ENCODE measurements at regions not wholly inside any gene's neighbourhood (a gene's known extent, or its start where the extent isn't known, plus 50 kb on each side); places are given as distances from the start of the nearest gene placed in this dataset.

- no peak overlapping the region for H3K27ac Mint-ChIP-seq
- H3K36me3 Mint-ChIP-seq (ENCODE audit: low read depth): no peaks in the 10 kb centered on the region
- DNase-seq (ENCODE audit: low spot score): no peak
- H3K27me3 Mint-ChIP-seq (ENCODE audit: low read depth): no peaks in the 10 kb centered on the region
- no peaks in the 10 kb centered on the region for H3K4me1 Mint-ChIP-seq (ENCODE audit: low read depth)
- H3K4me3 Mint-ChIP-seq: no peak overlapping the region
- peaks cover 10% of the 10 kb centered on the region for H3K9me3 Mint-ChIP-seq
Measured at GRCh38 chr4:133711817-133712216, 489.8 kb downstream of the PABPC4L start.

GRCh38 chr4:133694416-133694815 lies 507.2 kb downstream of the PABPC4L start:
- no peaks in the 10 kb centered on the region for H3K27me3 Mint-ChIP-seq (ENCODE audit: low read depth)
- H3K36me3 Mint-ChIP-seq (ENCODE audit: low read depth): no peaks in the 10 kb centered on the region
- no peak overlapping the region for H3K27ac Mint-ChIP-seq

GRCh38 chr4:133683967-133684366 lies 517.6 kb downstream of the PABPC4L start:
- Mint-ChIP-seq H3K36me3 (ENCODE audit: low read depth) (no peaks in the 10 kb centered on the region), H3K9me3 (peaks cover 48% of the 10 kb centered on the region), H3K4me1 (ENCODE audit: low read depth) (no peaks in the 10 kb centered on the region)

More at GRCh38 chr4:133694416-133694815, 507.2 kb downstream of the PABPC4L start:
- H3K9me3 Mint-ChIP-seq: peaks cover 22% of the 10 kb centered on the region
- H3K4me3 Mint-ChIP-seq: no peak overlapping the region
- DNase-seq (ENCODE audit: low spot score): no peak
- no peaks in the 10 kb centered on the region for H3K4me1 Mint-ChIP-seq (ENCODE audit: low read depth)

GRCh38 chr4:133668061-133668851 lies 519.2 kb downstream of the PCDH10 start:
- no peak for DNase-seq (ENCODE audit: low spot score)
- Mint-ChIP-seq H3K9me3 (peaks cover 1% of the 10 kb centered on the region), H3K36me3 (ENCODE audit: low read depth) (no peaks in the 10 kb centered on the region), H3K4me1 (ENCODE audit: low read depth) (no peaks in the 10 kb centered on the region), H3K27me3 (ENCODE audit: low read depth) (no peaks in the 10 kb centered on the region), H3K27ac (no peak overlapping the region), H3K4me3 (no peak overlapping the region)

More at GRCh38 chr4:133683967-133684366, 517.6 kb downstream of the PABPC4L start:
- no peak overlapping the region for H3K4me3 Mint-ChIP-seq
- DNase-seq (ENCODE audit: low spot score): no peak
- H3K27me3 Mint-ChIP-seq (ENCODE audit: low read depth): no peaks in the 10 kb centered on the region
- H3K27ac Mint-ChIP-seq: no peak overlapping the region

GRCh38 chr4:133647206-133647605 lies 498.1 kb downstream of the PCDH10 start:
- DNase-seq (ENCODE audit: low spot score): no peak
- H3K36me3 Mint-ChIP-seq (ENCODE audit: low read depth): no peaks in the 10 kb centered on the region
- no peaks in the 10 kb centered on the region for H3K27me3 Mint-ChIP-seq (ENCODE audit: low read depth)
- H3K27ac Mint-ChIP-seq: no peak overlapping the region
- H3K4me1 Mint-ChIP-seq (ENCODE audit: low read depth): no peaks in the 10 kb centered on the region
- peaks cover 4% of the 10 kb centered on the region for H3K9me3 Mint-ChIP-seq
- no peak overlapping the region for H3K4me3 Mint-ChIP-seq

DNA sequence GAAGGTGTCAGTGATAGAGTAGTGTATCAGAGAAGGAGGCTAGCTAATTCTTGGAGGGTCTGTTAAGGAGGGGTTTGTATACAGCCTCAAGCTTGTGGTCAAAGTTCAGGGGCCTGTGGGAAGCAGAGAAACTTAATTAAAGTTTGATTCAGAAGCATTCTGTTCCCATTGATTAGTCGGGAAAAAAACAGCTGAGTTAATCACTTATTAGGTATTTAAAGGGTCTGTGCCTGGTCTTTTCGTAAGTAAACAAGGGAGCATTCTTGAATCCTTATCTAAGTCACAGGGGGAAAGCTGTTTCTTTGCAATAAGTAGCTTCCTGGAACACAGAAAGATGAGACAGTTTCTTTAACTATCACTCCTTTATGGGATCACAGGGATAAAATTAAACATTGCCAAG lies 492.1 kb downstream of the PCDH10 start:
- H3K9me3 Mint-ChIP-seq: peaks cover under 1% of the 10 kb centered on the region
- DNase-seq (ENCODE audit: low spot score): no peak
- H3K36me3 Mint-ChIP-seq (ENCODE audit: low read depth): no peaks in the 10 kb centered on the region
- H3K4me3 Mint-ChIP-seq: no peak overlapping the region
- no peak overlapping the region for H3K27ac Mint-ChIP-seq
- no peaks in the 10 kb centered on the region for H3K27me3 Mint-ChIP-seq (ENCODE audit: low read depth)
- H3K4me1 Mint-ChIP-seq (ENCODE audit: low read depth): no peaks in the 10 kb centered on the region

DNA sequence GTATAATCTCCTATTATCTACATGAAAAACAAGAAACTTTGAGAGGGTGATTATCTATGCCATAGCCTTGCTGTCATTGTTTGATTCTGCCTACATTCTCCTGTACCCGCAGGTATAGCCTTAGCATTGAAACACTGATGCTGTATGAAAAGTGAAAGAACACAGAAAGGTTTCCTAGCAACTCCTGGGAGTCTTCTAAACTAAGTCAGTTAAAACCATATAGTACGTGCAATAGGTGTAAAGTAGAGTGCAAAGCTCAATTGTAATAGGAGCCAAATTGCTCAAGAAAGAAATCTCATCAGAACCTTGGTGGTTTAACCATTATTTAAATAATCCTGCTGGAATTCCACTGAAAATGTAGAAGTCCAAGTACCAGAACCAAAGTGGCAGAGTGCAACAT lies 489.7 kb downstream of the PCDH10 start:
- Mint-ChIP-seq H3K4me1 (ENCODE audit: low read depth) (no peaks in the 10 kb centered on the region), H3K27ac (no peak overlapping the region), H3K9me3 (peaks cover 4% of the 10 kb centered on the region), H3K36me3 (ENCODE audit: low read depth) (no peaks in the 10 kb centered on the region), H3K4me3 (no peak overlapping the region), H3K27me3 (ENCODE audit: low read depth) (no peaks in the 10 kb centered on the region)
- no peak for DNase-seq (ENCODE audit: low spot score)

DNA sequence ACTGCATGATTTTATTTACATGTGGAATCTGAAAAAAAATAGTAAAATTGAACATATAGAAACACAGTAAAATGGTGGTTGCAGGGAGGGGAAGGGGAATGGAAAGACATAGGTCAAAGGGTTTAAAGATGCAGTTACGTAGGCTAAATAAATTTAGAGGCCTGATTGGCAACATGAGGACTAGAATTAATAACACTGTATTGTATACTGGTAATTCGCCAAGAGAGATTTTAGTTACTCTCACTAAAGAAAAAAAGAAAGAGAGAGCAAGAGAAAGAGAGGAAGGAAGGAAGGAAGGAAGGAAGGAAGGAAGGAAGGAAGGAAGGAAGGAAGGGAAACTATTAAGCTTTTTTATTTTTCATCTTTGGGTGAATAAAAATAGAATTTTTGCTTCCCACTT lies 488.1 kb downstream of the PCDH10 start:
- Mint-ChIP-seq H3K27ac (no peak overlapping the region), H3K4me1 (ENCODE audit: low read depth) (no peaks in the 10 kb centered on the region), H3K4me3 (no peak overlapping the region), H3K9me3 (peaks cover 4% of the 10 kb centered on the region), H3K36me3 (ENCODE audit: low read depth) (no peaks in the 10 kb centered on the region), H3K27me3 (ENCODE audit: low read depth) (no peaks in the 10 kb centered on the region)
- DNase-seq (ENCODE audit: low spot score): no peak

- Mint-ChIP-seq H3K27me3 (ENCODE audit: low read depth) (no peaks in the 10 kb centered on the region), H3K27ac (no peak overlapping the region), H3K4me1 (ENCODE audit: low read depth) (no peaks in the 10 kb centered on the region), H3K4me3 (no peak overlapping the region), H3K36me3 (ENCODE audit: low read depth) (no peaks in the 10 kb centered on the region), H3K9me3 (peaks cover 11% of the 10 kb centered on the region)
- no peak for DNase-seq (ENCODE audit: low spot score)
Measured at GRCh38 chr4:133624744-133625143, 475.6 kb downstream of the PCDH10 start.

DNA sequence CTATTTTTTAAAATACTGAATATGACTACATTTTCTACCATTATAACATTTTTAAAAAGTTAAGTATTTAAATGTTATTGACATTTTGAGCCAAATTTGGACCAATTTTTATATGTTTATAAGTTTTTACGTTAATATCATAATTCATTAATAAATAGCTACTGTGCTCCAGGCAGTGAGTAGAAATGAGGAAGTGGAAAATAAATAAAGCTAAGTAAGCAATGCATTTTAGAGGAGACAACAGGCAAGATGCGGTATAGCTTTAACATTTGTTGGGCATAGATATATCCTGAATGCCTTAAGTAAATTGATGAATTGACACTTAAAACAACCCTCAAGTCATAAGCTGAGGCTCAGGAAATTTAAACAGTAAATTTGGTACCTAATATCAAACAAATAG lies 474.8 kb downstream of the PCDH10 start:
- peaks cover 2% of the 10 kb centered on the region for H3K9me3 Mint-ChIP-seq
- H3K4me1 Mint-ChIP-seq (ENCODE audit: low read depth): no peaks in the 10 kb centered on the region
- H3K27me3 Mint-ChIP-seq (ENCODE audit: low read depth): no peaks in the 10 kb centered on the region
- no peak overlapping the region for H3K27ac Mint-ChIP-seq
- H3K4me3 Mint-ChIP-seq: no peak overlapping the region
- no peaks in the 10 kb centered on the region for H3K36me3 Mint-ChIP-seq (ENCODE audit: low read depth)
- DNase-seq (ENCODE audit: low spot score): no peak

- H3K9me3 Mint-ChIP-seq: no peaks in the 10 kb centered on the region
- no peak overlapping the region for H3K4me3 Mint-ChIP-seq
- DNase-seq (ENCODE audit: low spot score): no peak
- H3K27ac Mint-ChIP-seq: no peak overlapping the region
- no peaks in the 10 kb centered on the region for H3K4me1 Mint-ChIP-seq (ENCODE audit: low read depth)
- no peaks in the 10 kb centered on the region for H3K36me3 Mint-ChIP-seq (ENCODE audit: low read depth)
- H3K27me3 Mint-ChIP-seq (ENCODE audit: low read depth): no peaks in the 10 kb centered on the region
Measured at GRCh38 chr4:133621628-133622027, 472.5 kb downstream of the PCDH10 start.

- no peaks in the 10 kb centered on the region for H3K36me3 Mint-ChIP-seq (ENCODE audit: low read depth)
- no peaks in the 10 kb centered on the region for H3K4me1 Mint-ChIP-seq (ENCODE audit: low read depth)
- no peak overlapping the region for H3K27ac Mint-ChIP-seq
- DNase-seq (ENCODE audit: low spot score): no peak
- H3K4me3 Mint-ChIP-seq: no peak overlapping the region
- H3K27me3 Mint-ChIP-seq (ENCODE audit: low read depth): no peaks in the 10 kb centered on the region
- no peaks in the 10 kb centered on the region for H3K9me3 Mint-ChIP-seq
Measured at GRCh38 chr4:133620555-133620954, 471.5 kb downstream of the PCDH10 start.

GRCh38 chr4:133618963-133619362 lies 469.9 kb downstream of the PCDH10 start:
- Mint-ChIP-seq H3K9me3 (no peaks in the 10 kb centered on the region), H3K27me3 (ENCODE audit: low read depth) (no peaks in the 10 kb centered on the region), H3K27ac (no peak overlapping the region), H3K4me3 (no peak overlapping the region), H3K36me3 (ENCODE audit: low read depth) (no peaks in the 10 kb centered on the region), H3K4me1 (ENCODE audit: low read depth) (no peaks in the 10 kb centered on the region)
- no peak for DNase-seq (ENCODE audit: low spot score)

DNA sequence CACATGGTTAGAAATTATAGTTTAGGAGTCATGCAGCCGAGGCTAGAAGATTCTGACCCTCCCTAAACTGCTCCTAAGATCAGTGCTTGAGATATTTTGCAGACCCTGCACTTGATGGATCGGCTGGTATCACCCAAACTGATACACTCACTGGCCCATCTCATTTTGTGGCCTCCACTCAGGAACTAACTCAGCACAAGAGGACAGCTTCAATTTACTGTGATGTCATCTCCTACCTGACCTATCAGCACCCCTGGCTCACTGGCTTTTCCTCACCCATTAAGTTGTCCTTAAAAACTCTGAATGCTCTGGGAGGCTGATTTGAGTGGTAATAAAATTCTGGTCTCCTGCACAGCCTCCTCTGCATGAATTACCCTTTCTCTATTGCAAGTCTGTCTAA lies 450.9 kb downstream of the PCDH10 start:
- no peaks in the 10 kb centered on the region for H3K9me3 Mint-ChIP-seq
- no peaks in the 10 kb centered on the region for H3K4me1 Mint-ChIP-seq (ENCODE audit: low read depth)
- no peak for DNase-seq (ENCODE audit: low spot score)
- H3K36me3 Mint-ChIP-seq (ENCODE audit: low read depth): no peaks in the 10 kb centered on the region
- no peak overlapping the region for H3K4me3 Mint-ChIP-seq
- no peak overlapping the region for H3K27ac Mint-ChIP-seq
- H3K27me3 Mint-ChIP-seq (ENCODE audit: low read depth): no peaks in the 10 kb centered on the region

DNA sequence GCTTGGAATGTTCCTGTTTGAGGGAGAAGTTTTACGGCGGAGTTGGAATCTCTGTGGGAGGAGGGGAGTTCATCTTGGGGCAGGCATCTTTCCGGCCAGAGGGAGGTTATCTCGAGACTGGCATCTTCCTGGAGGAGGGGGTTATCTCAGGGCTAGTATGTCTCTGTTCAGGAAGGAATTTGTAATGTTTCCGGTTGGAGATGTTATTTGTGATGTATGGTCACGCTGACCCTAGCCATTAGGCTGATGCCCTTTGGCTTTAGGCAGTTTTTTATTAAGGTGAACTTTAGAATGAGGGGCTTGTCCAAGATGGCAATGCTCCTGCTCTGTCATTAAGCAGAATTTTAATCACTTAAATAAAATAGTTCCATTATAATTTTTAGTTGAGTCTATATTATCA lies 449.7 kb downstream of the PCDH10 start:
- H3K27me3 Mint-ChIP-seq (ENCODE audit: low read depth): no peaks in the 10 kb centered on the region
- H3K4me1 Mint-ChIP-seq (ENCODE audit: low read depth): no peaks in the 10 kb centered on the region
- DNase-seq (ENCODE audit: low spot score): no peak
- no peak overlapping the region for H3K27ac Mint-ChIP-seq
- no peaks in the 10 kb centered on the region for H3K36me3 Mint-ChIP-seq (ENCODE audit: low read depth)
- no peak overlapping the region for H3K4me3 Mint-ChIP-seq
- no peaks in the 10 kb centered on the region for H3K9me3 Mint-ChIP-seq
